ENCODE measurements at regions not wholly inside any gene's neighbourhood (a gene's known extent, or its start where the extent isn't known, plus 50 kb on each side); places are given as distances from the start of the nearest gene placed in this dataset.
"Not testable (repeated sequence)": the region's sequence is repeated elsewhere in the genome, so short reads cannot be mapped to it uniquely, and the experiment has no call there.

GRCh38 chr9:74092491-74092834 is 404.7 kb upstream of the RORB start:
- no peak overlapping the region for H3K27ac ChIP-seq
- TF ChIP-seq ZFX (IDR thresholded peaks at IDR 0.05) = no peak
- TF ChIP-seq, protein P1, sequence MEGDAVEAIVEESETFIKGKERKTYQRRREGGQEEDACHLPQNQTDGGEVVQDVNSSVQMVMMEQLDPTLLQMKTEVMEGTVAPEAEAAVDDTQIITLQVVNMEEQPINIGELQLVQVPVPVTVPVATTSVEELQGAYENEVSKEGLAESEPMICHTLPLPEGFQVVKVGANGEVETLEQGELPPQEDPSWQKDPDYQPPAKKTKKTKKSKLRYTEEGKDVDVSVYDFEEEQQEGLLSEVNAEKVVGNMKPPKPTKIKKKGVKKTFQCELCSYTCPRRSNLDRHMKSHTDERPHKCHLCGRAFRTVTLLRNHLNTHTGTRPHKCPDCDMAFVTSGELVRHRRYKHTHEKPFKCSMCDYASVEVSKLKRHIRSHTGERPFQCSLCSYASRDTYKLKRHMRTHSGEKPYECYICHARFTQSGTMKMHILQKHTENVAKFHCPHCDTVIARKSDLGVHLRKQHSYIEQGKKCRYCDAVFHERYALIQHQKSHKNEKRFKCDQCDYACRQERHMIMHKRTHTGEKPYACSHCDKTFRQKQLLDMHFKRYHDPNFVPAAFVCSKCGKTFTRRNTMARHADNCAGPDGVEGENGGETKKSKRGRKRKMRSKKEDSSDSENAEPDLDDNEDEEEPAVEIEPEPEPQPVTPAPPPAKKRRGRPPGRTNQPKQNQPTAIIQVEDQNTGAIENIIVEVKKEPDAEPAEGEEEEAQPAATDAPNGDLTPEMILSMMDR (conservative IDR thresholded peaks at IDR 0.05) = no peak

- not testable (repeated sequence) for H3K27ac ChIP-seq
These were observed 403.1 kb upstream of the RORB start for GRCh38 chr9:74094037-74094436.

DNA sequence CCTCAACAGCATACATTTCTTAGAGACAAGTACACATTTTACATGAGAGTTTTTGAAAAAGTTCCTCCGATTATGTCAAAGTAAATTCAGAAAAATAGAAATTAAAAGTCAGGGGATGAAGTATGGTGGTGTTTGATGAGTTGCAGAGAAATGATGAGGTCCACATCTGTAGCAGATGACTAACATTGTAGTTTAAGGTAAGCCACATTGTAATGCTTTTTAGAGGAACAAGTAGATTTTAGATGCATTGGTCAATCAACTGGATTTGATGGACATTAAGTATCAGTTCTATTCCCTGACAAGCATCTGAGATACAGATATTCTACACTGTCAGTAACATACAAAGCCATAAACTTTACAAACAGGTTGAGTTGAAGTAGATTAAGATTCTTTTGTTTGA is 402.4 kb upstream of the RORB start:
- TF ChIP-seq, protein P1 (conservative IDR thresholded peaks at IDR 0.05) = no peak
- TF ChIP-seq ZFX (IDR thresholded peaks at IDR 0.05) = no peak
- no peak overlapping the region for H3K27ac ChIP-seq

DNA sequence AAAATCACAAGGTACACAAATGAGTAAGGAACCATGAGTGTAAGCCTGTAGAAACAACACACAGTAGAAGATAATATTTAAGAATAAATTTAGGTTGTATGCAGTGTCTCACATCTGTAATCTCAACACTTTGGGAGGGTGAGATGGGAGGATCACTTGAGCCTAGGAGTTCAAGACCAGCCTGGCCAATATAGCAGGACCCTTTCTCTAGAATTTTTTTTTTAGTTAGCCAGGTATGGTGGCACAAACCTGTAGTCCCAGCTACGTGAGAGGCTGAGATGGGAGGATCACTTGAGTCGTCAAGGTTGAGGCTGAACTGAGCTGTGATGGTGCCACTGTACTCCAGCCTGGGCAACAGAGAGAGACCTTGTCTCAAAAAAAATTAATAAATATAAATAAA is 401.2 kb upstream of the RORB start:
- no peak overlapping the region for H3K27ac ChIP-seq
- no peak for TF ChIP-seq ZFX (IDR thresholded peaks at IDR 0.05)
- TF ChIP-seq, protein P1 (conservative IDR thresholded peaks at IDR 0.05) = no peak

DNA sequence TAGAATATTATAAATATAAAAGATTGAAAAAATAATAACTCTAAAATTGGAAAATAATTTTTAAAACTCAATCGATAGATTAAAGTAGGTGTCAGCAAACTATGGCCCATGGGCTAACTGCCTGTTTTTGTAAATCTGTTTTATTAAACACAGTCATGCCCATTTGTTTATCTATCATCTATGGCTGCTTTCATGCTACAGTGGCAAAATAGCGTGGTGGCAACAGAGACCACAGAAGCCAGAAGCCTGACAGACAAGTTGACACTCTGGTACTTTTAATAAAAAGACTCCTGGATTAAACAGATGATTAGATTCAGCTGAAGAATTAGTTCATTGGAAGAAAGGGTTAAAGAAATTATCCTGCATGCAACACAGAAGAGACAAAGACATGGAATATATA is 400.7 kb upstream of the RORB start:
- TF ChIP-seq, protein P1 (conservative IDR thresholded peaks at IDR 0.05) = no peak
- no peak for TF ChIP-seq ZFX (IDR thresholded peaks at IDR 0.05)
- no peak overlapping the region for H3K27ac ChIP-seq

- H3K27ac ChIP-seq = no peak overlapping the region
- no peak for TF ChIP-seq ZFX (IDR thresholded peaks at IDR 0.05)
- TF ChIP-seq, protein P1 (conservative IDR thresholded peaks at IDR 0.05) = no peak
These were observed 397.1 kb upstream of the RORB start for GRCh38 chr9:74100042-74100441.

DNA sequence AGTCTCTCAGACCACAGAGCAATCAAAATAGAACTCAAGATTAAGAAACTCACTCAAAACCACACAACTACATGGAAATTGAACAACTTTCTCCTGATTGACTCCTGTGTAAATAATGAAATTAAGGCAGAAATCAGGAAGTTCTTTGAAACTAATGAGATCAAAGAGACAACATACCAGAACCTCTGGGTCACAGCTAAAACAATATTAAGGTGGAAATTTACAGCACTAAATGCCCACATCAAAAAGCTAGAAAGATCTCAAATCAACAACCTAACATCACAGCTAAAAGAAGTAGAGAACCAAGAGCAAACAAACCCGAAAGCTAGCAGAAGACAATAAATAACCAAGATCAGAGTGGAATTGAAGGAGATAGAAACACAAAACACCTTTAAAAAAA is 395.0 kb upstream of the RORB start:
- H3K27ac ChIP-seq = not testable (repeated sequence)

DNA sequence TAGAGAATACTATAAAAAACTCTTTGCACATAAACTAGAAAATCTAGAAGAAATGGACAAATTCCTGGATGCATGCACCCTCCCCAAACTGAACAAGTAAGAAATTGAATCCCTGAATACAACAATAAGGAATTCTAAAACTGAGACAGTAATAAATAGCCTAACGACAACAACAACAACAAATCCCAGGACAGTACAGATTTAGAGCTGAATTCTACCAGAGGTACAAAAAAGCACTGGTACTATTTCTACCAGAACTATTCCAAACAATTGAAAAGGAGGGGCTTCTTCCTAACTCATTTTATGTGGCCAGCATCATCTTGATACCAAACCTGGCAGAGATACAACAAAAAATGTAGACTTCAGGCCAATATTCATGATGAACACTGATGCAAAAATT is 394.4 kb upstream of the RORB start:
- TF ChIP-seq, protein P1 (conservative IDR thresholded peaks at IDR 0.05) = no peak
- TF ChIP-seq ZFX (IDR thresholded peaks at IDR 0.05) = no peak
- no peak overlapping the region for H3K27ac ChIP-seq

- no peak overlapping the region for H3K27ac ChIP-seq
- no peak for TF ChIP-seq ZFX (IDR thresholded peaks at IDR 0.05)
- TF ChIP-seq, protein P1 (conservative IDR thresholded peaks at IDR 0.05) = no peak
These were observed 389.4 kb upstream of the RORB start for GRCh38 chr9:74107692-74108091.

All from C4-2B (cell line).